ENCODE measurements at regions not wholly inside any gene's neighbourhood (a gene's known extent, or its start where the extent isn't known, plus 50 kb on each side); places are given as distances from the start of the nearest gene placed in this dataset.

GRCh38 chr9:99463131-99463530, 241.0 kb downstream of the SEC61B start:
- DNase-seq (ENCODE audit: low read depth), result no peak
- H3K4me3 ChIP-seq (ENCODE audit: low read length), result no peak overlapping the region
- TF ChIP-seq CTCF (conservative IDR thresholded peaks at IDR 0.05; ENCODE audit: low read depth, low read length), result no peak

GRCh38 chr9:99464568-99464967, 242.5 kb downstream of the SEC61B start:
- no peak for TF ChIP-seq CTCF (conservative IDR thresholded peaks at IDR 0.05; ENCODE audit: low read depth, low read length)
- no peak for DNase-seq (ENCODE audit: low read depth)
- no peak overlapping the region for H3K4me3 ChIP-seq (ENCODE audit: low read length)

- TF ChIP-seq CTCF (conservative IDR thresholded peaks at IDR 0.05; ENCODE audit: low read depth, low read length), result no peak
- H3K4me3 ChIP-seq (ENCODE audit: low read length), result no peak overlapping the region
- DNase-seq (ENCODE audit: low read depth), result peak; percentile 97
Measured at GRCh38 chr9:99465231-99465907, 243.3 kb downstream of the SEC61B start.

- no peak overlapping the region for H3K4me3 ChIP-seq (ENCODE audit: low read length)
- no peak for DNase-seq (ENCODE audit: low read depth)
- TF ChIP-seq CTCF (conservative IDR thresholded peaks at IDR 0.05; ENCODE audit: low read depth, low read length), result no peak
Measured at GRCh38 chr9:99466104-99466503, 244.0 kb downstream of the SEC61B start.

- no peak for DNase-seq (ENCODE audit: low read depth)
- no peak overlapping the region for H3K4me3 ChIP-seq (ENCODE audit: low read length)
- TF ChIP-seq CTCF (conservative IDR thresholded peaks at IDR 0.05; ENCODE audit: low read depth, low read length), result no peak
Measured at GRCh38 chr9:99466781-99467180, 244.7 kb downstream of the SEC61B start.

GRCh38 chr9:99471033-99471432, 249.0 kb downstream of the SEC61B start:
- TF ChIP-seq CTCF (conservative IDR thresholded peaks at IDR 0.05; ENCODE audit: low read depth, low read length), result no peak
- DNase-seq (ENCODE audit: low read depth), result no peak
- H3K4me3 ChIP-seq (ENCODE audit: low read length), result no peak overlapping the region

- DNase-seq (ENCODE audit: low read depth), result no peak
- no peak overlapping the region for H3K4me3 ChIP-seq (ENCODE audit: low read length)
- TF ChIP-seq CTCF (conservative IDR thresholded peaks at IDR 0.05; ENCODE audit: low read depth, low read length), result no peak
Measured at GRCh38 chr9:99472240-99472915, 250.3 kb downstream of the SEC61B start.
